Upper lobe of left lung (tissue), 4 donors: ENCODE measurements at regions not wholly inside any gene's neighbourhood (a gene's known extent, or its start where the extent isn't known, plus 50 kb on each side); places are given as distances from the start of the nearest gene placed in this dataset.

ENCODE experiments used
- CTCF ChIP-seq, 6 experiments: fragments of 450-650 bp in 4 of 6; fragments of 200-600 bp in 2 of 6; sonication (generic) in 2 of 6; IDR thresholded peaks; one replicate each; pipeline ENCODE4 v1.5.1; 2016 to 2019; ENCODE audit warnings: antibody characterized with exemption in 6 of 6
- POLR2A ChIP-seq, 4 donors: fragments of 450-650 bp; IDR thresholded peaks; one replicate each; pipeline ENCODE4 v1.5.1; 2016 to 2017; ENCODE audit warnings: antibody characterized with exemption in 4 of 4, mild to moderate bottlenecking in 2 of 4
- POLR2AphosphoS5 ChIP-seq, 2 donors: sonication (generic); formaldehyde crosslinking; IDR thresholded peaks; one replicate each; pipeline ENCODE4 v1.5.1; 2017; ENCODE audit warnings: antibody characterized with exemption in 2 of 2

DNA sequence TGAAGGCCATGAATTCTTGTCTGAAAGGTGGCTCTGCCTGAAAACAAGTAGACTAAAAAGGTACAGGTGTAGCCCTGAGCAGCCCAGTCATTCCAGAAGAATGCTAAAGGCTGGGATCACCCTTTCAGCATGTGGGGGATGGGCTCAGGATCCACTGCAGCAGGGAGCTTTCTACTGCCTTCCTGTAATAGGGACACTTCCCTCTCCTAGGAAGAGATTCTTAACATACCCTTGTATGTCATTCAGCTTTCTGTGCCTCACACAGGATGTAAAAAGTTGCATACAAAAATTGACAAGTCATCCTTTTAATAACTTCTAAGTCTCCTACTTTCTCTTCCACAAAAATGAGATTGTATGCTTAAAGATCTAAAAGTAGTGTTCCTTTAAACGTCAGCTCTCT, 123.3 kb downstream of the ZNF518B start:
- no peak for TF ChIP-seq POLR2AphosphoS5 (IDR thresholded peaks at IDR 0.05)
- no peak for TF ChIP-seq POLR2A (IDR thresholded peaks at IDR 0.05)
- TF ChIP-seq CTCF (IDR thresholded peaks at IDR 0.05): no peak
